GM13977 (cell line): ENCODE measurements at regions not wholly inside any gene's neighbourhood (a gene's known extent, or its start where the extent isn't known, plus 50 kb on each side); places are given as distances from the start of the nearest gene placed in this dataset.

Source experiments
- DNase-seq: peaks from one replicate; pipeline ENCODE4 v3.0.0; 2012; ENCODE audit warnings: low spot score
- CTCF ChIP-seq: IDR thresholded peaks from 2 replicates; pipeline ENCODE4 v1.5.1; 2012; ENCODE audit warnings: mild to moderate bottlenecking, control low read depth; ENCODE audit not compliant: insufficient read depth; ENCODE audit errors: extremely low read depth, missing control alignments
- in situ Hi-C: fragments of 300-500 bp; cut with MboI; formaldehyde crosslinking; loops from one replicate; pipeline ENCODE4 v1.12.0; 2022; ENCODE audit warnings: low sequenced_read_pairs, low pct_unique_long_range_greater_than_20kb, mixed read lengths, inconsistent platforms; ENCODE audit not compliant: unreplicated experiment

- in situ Hi-C loops = no loop called here
- TF ChIP-seq CTCF = no peak
- no peak for DNase-seq
These were observed 293.7 kb downstream of the PCDH17 start for GRCh38 chr13:57925250-57925649.

- in situ Hi-C loops = no loop called here
- TF ChIP-seq CTCF = no peak
- no peak for DNase-seq
These were observed 294.2 kb downstream of the PCDH17 start for GRCh38 chr13:57925751-57926150.

- TF ChIP-seq CTCF = no peak
- DNase-seq = no peak
- in situ Hi-C loops = no loop called here
These were observed 300.5 kb downstream of the PCDH17 start for GRCh38 chr13:57932061-57932460.

- in situ Hi-C loops = no loop called here
- TF ChIP-seq CTCF = no peak
- DNase-seq = no peak
These were observed 302.1 kb downstream of the PCDH17 start for GRCh38 chr13:57933606-57934005.

- in situ Hi-C loops = no loop called here
- no peak for TF ChIP-seq CTCF
- DNase-seq = no peak
These were observed 304.4 kb downstream of the PCDH17 start for GRCh38 chr13:57935965-57936364.

- in situ Hi-C loops = no loop called here
- no peak for DNase-seq
- no peak for TF ChIP-seq CTCF
These were observed 314.8 kb downstream of the PCDH17 start for GRCh38 chr13:57946361-57946760.

- no peak for DNase-seq
- in situ Hi-C loops = no loop called here
- TF ChIP-seq CTCF = no peak
These were observed 317.3 kb downstream of the PCDH17 start for GRCh38 chr13:57948884-57949283.
